Psoas muscle (tissue), 7 donors: ENCODE measurements at regions not wholly inside any gene's neighbourhood (a gene's known extent, or its start where the extent isn't known, plus 50 kb on each side); places are given as distances from the start of the nearest gene placed in this dataset.

ENCODE experiments used
- ATAC-seq, 4 donors: fragments of 200-7000 bp; cut with Tn5 transposase; one replicate each; pipeline ENCODE4 v1.9.1; 2020; ENCODE audit warnings: moderate library complexity in 3 of 4, mild to moderate bottlenecking in 2 of 4
- DNase-seq, 2 donors: peaks; one replicate each; pipeline ENCODE4 v3.0.0-alpha.2; 2020
- H3K27ac ChIP-seq: fragments of 200-600 bp; one replicate; pipeline ENCODE4 v1.8.0; 2022
- H3K27me3 ChIP-seq, 3 donors: fragments of 200-600 bp in 1 of 3; one replicate each; pipeline versions ENCODE4 v1.6.1 to v1.8.0; 2013 to 2022; ENCODE audit warnings: low read length in 2 of 3, mild to moderate bottlenecking in 2 of 3, moderate library complexity in 1 of 3; ENCODE audit not compliant: insufficient read depth in 3 of 3
- H3K36me3 ChIP-seq, 2 donors: fragments of 200-600 bp in 1 of 2; one replicate each; pipeline versions ENCODE4 v1.6.1 to v1.8.0; 2013 to 2022; ENCODE audit warnings: low read depth in 1 of 2, mild to moderate bottlenecking in 1 of 2, moderate library complexity in 1 of 2; ENCODE audit not compliant: insufficient read depth in 1 of 2
- H3K4me1 ChIP-seq: fragments of 200-600 bp; one replicate; pipeline ENCODE4 v1.8.0; 2022
- H3K4me3 ChIP-seq: fragments of 200-600 bp; one replicate; pipeline ENCODE4 v1.8.0; 2022; ENCODE audit warnings: mild to moderate bottlenecking
- H3K9me3 ChIP-seq: fragments of 200-600 bp; one replicate; pipeline ENCODE4 v1.8.0; 2022
- CTCF ChIP-seq: fragments of 200-600 bp; IDR thresholded peaks from one replicate; pipeline ENCODE4 v1.8.0; 2022; ENCODE audit warnings: antibody characterized with exemption
- WGBS, 3 donors: extraction: QIAGEN DNeasy Blood & Tissue Kit; methylation state at CpG; one replicate each; pipeline versions ENCODE4 v1.1.6 to v1.1.7; 2013; 5-methylcytosine and 5-hydroxymethylcytosine counted together
- intact Hi-C, 2 donors: fragments of 100-400 bp; cut with DNase I; formaldehyde crosslinking; loops; one replicate each; pipeline versions ENCODE4 v1.11.0 to v1.14.2; 2022
- donor health status: healthy with polysubstance abuse.
- donor health status: DM: no; HTN: no; CAD: no; lungs with moderate emphysema.
- donor health status: Bipolar disorder and iron deficiency.
- donor health status: healthy.
- donor health status: DM: yes; HTN: yes; CAD: no.
- donor health status: DM: no; HTN: no; CAD: no.
- donor health status: DM: yes; HTN: yes; CAD: no.

- 92 to 93% (median 92%) methylated on average over 7 of the region's 7 CpGs for WGBS, 3 donors
- no peak for ATAC-seq
- Histone ChIP-seq H3K27me3 (no peaks in the 10 kb centered on the region), H3K27ac (no peak overlapping the region), H3K4me1 (no peaks in the 10 kb centered on the region), H3K9me3 (no peaks in the 10 kb centered on the region), H3K4me3 (no peak overlapping the region), H3K36me3 (no peaks in the 10 kb centered on the region)
- TF ChIP-seq CTCF, result no peak
- no peak for DNase-seq
- intact Hi-C loops, result no loop called here
These were observed 270.8 kb downstream of the PTTG2 start for GRCh38 chr4:38230821-38231563.

- Histone ChIP-seq H3K4me1 (no peaks in the 10 kb centered on the region), H3K27ac (no peak overlapping the region), H3K27me3 (peaks cover 0 to 2% (median 0%) of the 10 kb centered on the region in 3 donors), H3K4me3 (no peak overlapping the region), H3K36me3 (no peaks in the 10 kb centered on the region), H3K9me3 (no peaks in the 10 kb centered on the region)
- intact Hi-C loops, result loop anchor here in 1 of 2 donors (1.0 kb wide), 1 partner anchor 12 kb away; no protein-coding TSS in a partner anchor
- ATAC-seq (no peak), DNase-seq (no peak)
- no peak for TF ChIP-seq CTCF
- WGBS, 3 donors, result 87 to 98% (median 90%) methylated on average over 4 of the region's 4 CpGs
These were observed 271.4 kb downstream of the PTTG2 start for GRCh38 chr4:38231626-38232025.

- H3K27ac ChIP-seq, result no peak overlapping the region
- H3K4me1 ChIP-seq, result no peaks in the 10 kb centered on the region
- intact Hi-C loops, result loop anchor here in 1 of 2 donors (1.0 kb wide), 1 partner anchor 13 kb away; no protein-coding TSS in a partner anchor
- TF ChIP-seq CTCF, result no peak
- H3K36me3 ChIP-seq, result no peaks in the 10 kb centered on the region
- no peak for DNase-seq
- no peaks in the 10 kb centered on the region for H3K9me3 ChIP-seq
- no peak for ATAC-seq
- peaks cover 0 to 2% (median 0%) of the 10 kb centered on the region in 3 donors for H3K27me3 ChIP-seq
- no peak overlapping the region for H3K4me3 ChIP-seq
These were observed 272.5 kb downstream of the PTTG2 start for GRCh38 chr4:38232741-38233140.

- no peak overlapping the region for H3K27ac ChIP-seq
- intact Hi-C loops, result no loop called here
- DNase-seq (peak in 1 of 2 donors; percentile 29), ATAC-seq (no peak)
- no peaks in the 10 kb centered on the region for H3K9me3 ChIP-seq
- no peaks in the 10 kb centered on the region for H3K36me3 ChIP-seq
- no peaks in the 10 kb centered on the region for H3K4me1 ChIP-seq
- TF ChIP-seq CTCF, result no peak
- H3K27me3 ChIP-seq, result peaks cover 0 to 2% (median 0%) of the 10 kb centered on the region in 3 donors
- no peak overlapping the region for H3K4me3 ChIP-seq
- 90 to 92% (median 91%) methylated on average over 6 of the region's 6 CpGs for WGBS, 3 donors
These were observed 273.7 kb downstream of the PTTG2 start for GRCh38 chr4:38233727-38234480.
